ENCODE measurements at regions not wholly inside any gene's neighbourhood (a gene's known extent, or its start where the extent isn't known, plus 50 kb on each side); places are given as distances from the start of the nearest gene placed in this dataset.

GRCh38 chr10:81315026-81315425, 560.0 kb upstream of the NRG3 start:
- Histone ChIP-seq H3K9me2 (replicated peaks; ENCODE audit: insufficient read depth) (no peaks in the 10 kb centered on the region), H3K27me3 (no peaks in the 10 kb centered on the region), H2AFZ (no peak overlapping the region), H3K4me1 (ENCODE audit: insufficient read depth) (no peaks in the 10 kb centered on the region), H4K20me1 (ENCODE audit: insufficient read depth, poor library complexity, severe bottlenecking) (no peaks in the 10 kb centered on the region), H3K27ac (no peak overlapping the region), H3K4me3 (no peak overlapping the region), H3K4me2 (no peak overlapping the region), H3K79me2 (no peaks in the 10 kb centered on the region), H3K36me3 (replicated peaks; ENCODE audit: insufficient read depth, low read depth) (no peaks in the 10 kb centered on the region), H3K9me3 (ENCODE audit: low read depth) (no peaks in the 10 kb centered on the region)
- TF ChIP-seq EZH2 (IDR thresholded peaks at IDR 0.05; ENCODE audit: borderline replicate concordance) (no peak), EZH2phosphoT487 (IDR thresholded peaks at IDR 0.05; ENCODE audit: low read depth, severe bottlenecking, unreplicated experiment) (no peak), CTCF (IDR thresholded peaks at IDR 0.05; ENCODE audit: poor library complexity) (no peak)
- WGBS (ENCODE audit: low lambda C conversion rate, missing lambda C conversion rate): 90% methylated on average over 3 of the region's 3 CpGs
- no peak for DNase-seq (ENCODE audit: low spot score)

GRCh38 chr10:81348003-81348402, 527.0 kb upstream of the NRG3 start:
- no peaks in the 10 kb centered on the region for H3K4me1 ChIP-seq (ENCODE audit: insufficient read depth)
- no peaks in the 10 kb centered on the region for H3K9me3 ChIP-seq (ENCODE audit: low read depth)
- no peaks in the 10 kb centered on the region for H3K36me3 ChIP-seq (replicated peaks; ENCODE audit: insufficient read depth, low read depth)
- H3K27me3 ChIP-seq: no peaks in the 10 kb centered on the region
- H2AFZ ChIP-seq: no peak overlapping the region
- no peaks in the 10 kb centered on the region for H3K9me2 ChIP-seq (replicated peaks; ENCODE audit: insufficient read depth)
- H3K27ac ChIP-seq: no peak overlapping the region
- H3K79me2 ChIP-seq: no peaks in the 10 kb centered on the region
- no peak for DNase-seq (ENCODE audit: low spot score)
- H3K4me2 ChIP-seq: no peak overlapping the region
- WGBS (ENCODE audit: low lambda C conversion rate, missing lambda C conversion rate): 87% methylated on average over 1 of the region's 1 CpG
- H4K20me1 ChIP-seq (ENCODE audit: insufficient read depth, poor library complexity, severe bottlenecking): no peaks in the 10 kb centered on the region
- TF ChIP-seq EZH2phosphoT487 (IDR thresholded peaks at IDR 0.05; ENCODE audit: low read depth, severe bottlenecking, unreplicated experiment) (no peak), CTCF (IDR thresholded peaks at IDR 0.05; ENCODE audit: poor library complexity) (peak; percentile 14)
- H3K4me3 ChIP-seq: no peak overlapping the region

- Histone ChIP-seq H3K9me2 (replicated peaks; ENCODE audit: insufficient read depth) (no peaks in the 10 kb centered on the region), H3K27me3 (no peaks in the 10 kb centered on the region), H3K79me2 (no peaks in the 10 kb centered on the region), H4K20me1 (ENCODE audit: insufficient read depth, poor library complexity, severe bottlenecking) (no peaks in the 10 kb centered on the region), H3K27ac (no peak overlapping the region), H3K4me2 (no peak overlapping the region), H3K4me1 (ENCODE audit: insufficient read depth) (no peaks in the 10 kb centered on the region), H3K4me3 (no peak overlapping the region), H3K36me3 (replicated peaks; ENCODE audit: insufficient read depth, low read depth) (no peaks in the 10 kb centered on the region), H2AFZ (no peak overlapping the region), H3K9me3 (ENCODE audit: low read depth) (no peaks in the 10 kb centered on the region)
- TF ChIP-seq EZH2phosphoT487 (IDR thresholded peaks at IDR 0.05; ENCODE audit: low read depth, severe bottlenecking, unreplicated experiment) (no peak), CTCF (IDR thresholded peaks at IDR 0.05; ENCODE audit: poor library complexity) (no peak), EZH2 (IDR thresholded peaks at IDR 0.05; ENCODE audit: borderline replicate concordance) (no peak)
- DNase-seq (ENCODE audit: low spot score): no peak
- WGBS (ENCODE audit: low lambda C conversion rate, missing lambda C conversion rate): 12% methylated on average over 2 of the region's 2 CpGs
These were observed 507.9 kb upstream of the NRG3 start for GRCh38 chr10:81367132-81367531.

GRCh38 chr10:81386817-81387216, 488.2 kb upstream of the NRG3 start:
- no peaks in the 10 kb centered on the region for H3K9me2 ChIP-seq (replicated peaks; ENCODE audit: insufficient read depth)
- H3K4me2 ChIP-seq: no peak overlapping the region
- no peak overlapping the region for H3K27ac ChIP-seq
- no peaks in the 10 kb centered on the region for H3K9me3 ChIP-seq (ENCODE audit: low read depth)
- no peaks in the 10 kb centered on the region for H3K79me2 ChIP-seq
- no peaks in the 10 kb centered on the region for H4K20me1 ChIP-seq (ENCODE audit: insufficient read depth, poor library complexity, severe bottlenecking)
- no peaks in the 10 kb centered on the region for H3K4me1 ChIP-seq (ENCODE audit: insufficient read depth)
- H3K36me3 ChIP-seq (replicated peaks; ENCODE audit: insufficient read depth, low read depth): no peaks in the 10 kb centered on the region
- no peak overlapping the region for H3K4me3 ChIP-seq
- H3K27me3 ChIP-seq: no peaks in the 10 kb centered on the region
- TF ChIP-seq CTCF (IDR thresholded peaks at IDR 0.05; ENCODE audit: poor library complexity) (no peak), EZH2 (IDR thresholded peaks at IDR 0.05; ENCODE audit: borderline replicate concordance) (no peak), EZH2phosphoT487 (IDR thresholded peaks at IDR 0.05; ENCODE audit: low read depth, severe bottlenecking, unreplicated experiment) (no peak)
- H2AFZ ChIP-seq: no peak overlapping the region
- WGBS (ENCODE audit: low lambda C conversion rate, missing lambda C conversion rate): 86% methylated on average over 3 of the region's 3 CpGs
- no peak for DNase-seq (ENCODE audit: low spot score)
